Panc1 (cell line): ENCODE measurements at regions not wholly inside any gene's neighbourhood (a gene's known extent, or its start where the extent isn't known, plus 50 kb on each side); places are given as distances from the start of the nearest gene placed in this dataset.

ENCODE experiments used
- CTCF ChIP-seq: fragments of 450-650 bp; IDR thresholded peaks from 2 replicates; pipeline ENCODE4 v1.5.1; 2017; ENCODE audit warnings: mild to moderate bottlenecking
- POLR2AphosphoS5 ChIP-seq: IDR thresholded peaks from 2 replicates; pipeline ENCODE4 v1.6.1; 2012; ENCODE audit warnings: mild to moderate bottlenecking, low read depth, low read length, moderate library complexity
- REST ChIP-seq, 2 experiments: IDR thresholded peaks; 2 replicates each; pipeline ENCODE4 v1.6.1; 2011 to 2012; ENCODE audit warnings: low read depth in 2 of 2, control low read depth in 1 of 2, low read length in 1 of 2, mild to moderate bottlenecking in 1 of 2, moderate library complexity in 1 of 2; ENCODE audit not compliant: insufficient read depth in 1 of 2
- SIN3A ChIP-seq: IDR thresholded peaks from 2 replicates; pipeline ENCODE4 v1.6.1; 2012; ENCODE audit warnings: low read depth, mild to moderate bottlenecking, low read length, moderate library complexity, borderline replicate concordance; ENCODE audit not compliant: insufficient read depth
- TCF7L2 ChIP-seq: IDR thresholded peaks from 2 replicates; pipeline ENCODE4 v1.6.1; 2011; ENCODE audit warnings: mild to moderate bottlenecking, low read depth, low read length, inconsistent platforms

- TF ChIP-seq CTCF: no peak
- no peak for TF ChIP-seq POLR2AphosphoS5
- TF ChIP-seq REST (IDR thresholded peaks at IDR 0.05; ENCODE audit: insufficient read depth in 1 of 2, low read depth in 2 of 2, low read length in 1 of 2): no peak
- TF ChIP-seq TCF7L2: no peak
- TF ChIP-seq SIN3A: no peak
These were observed 739.4 kb downstream of the AACS start for GRCh38 chr12:125804660-125805059.
